ENCODE measurements at regions not wholly inside any gene's neighbourhood (a gene's known extent, or its start where the extent isn't known, plus 50 kb on each side); places are given as distances from the start of the nearest gene placed in this dataset.

- Mint-ChIP-seq H3K4me3 (no peak overlapping the region), H3K9me3 (peaks cover 2 to 12% (median 7%) of the 10 kb centered on the region in 7 donors), H3K27me3 (ENCODE audit: low read depth in 3 of 3) (peaks cover 9 to 10% (median 10%) of the 10 kb centered on the region in 3 donors), H3K36me3 (no peaks in the 10 kb centered on the region), H3K27ac (no peak overlapping the region), H3K4me1 (peaks cover 2% of the 10 kb centered on the region)
- H3K4me2 ChIP-seq (replicated peaks; ENCODE audit: extremely low read depth, low read length, poor library complexity, severe bottlenecking) = no peak overlapping the region
- H3K27ac ChIP-seq (ENCODE audit: low read depth in 1 of 2, low read length in 2 of 2) = no peak overlapping the region
- H3K27me3 ChIP-seq (ENCODE audit: control insufficient read depth in 2 of 2, insufficient read depth in 2 of 2, low read length in 2 of 2) = no peaks in the 10 kb centered on the region
- no peak for DNase-seq
- TF ChIP-seq CTCF (IDR thresholded peaks at IDR 0.05) = no peak
- intact Hi-C loops (cut with micrococcal nuclease) = loop anchor here in 1 of 2 donors (5.0 kb wide), 1 partner anchor 42 kb away; no protein-coding TSS in a partner anchor
- no peak overlapping the region for H3K9ac ChIP-seq (ENCODE audit: insufficient read depth, low read length, poor library complexity, severe bottlenecking)
- H2AFZ ChIP-seq (ENCODE audit: insufficient read depth, low read depth, low read length, poor library complexity, severe bottlenecking) = no peak overlapping the region
- 87% methylated on average over 5 of the region's 5 CpGs for WGBS (ENCODE audit: insufficient coverage)
- no peaks in the 10 kb centered on the region for H3K4me1 ChIP-seq (ENCODE audit: control insufficient read depth in 1 of 2, insufficient read depth in 2 of 2, low read length in 2 of 2)
- no peaks in the 10 kb centered on the region for H3K79me2 ChIP-seq (ENCODE audit: insufficient read depth, low read length)
- H3K36me3 ChIP-seq (replicated peaks in 1 of 2; ENCODE audit: control insufficient read depth in 1 of 2, insufficient read depth in 2 of 2, low read length in 2 of 2) = no peaks in the 10 kb centered on the region
- H3K9me3 ChIP-seq (replicated peaks in 1 of 2; ENCODE audit: control insufficient read depth in 1 of 2, insufficient read depth in 1 of 2, low read length in 2 of 2) = peaks cover 5 to 9% of the 10 kb centered on the region in 2 donors
- no peak overlapping the region for H3K4me3 ChIP-seq (replicated peaks in 1 of 3; ENCODE audit: low read depth in 2 of 3, low read length in 3 of 3)
- H4K20me1 ChIP-seq (ENCODE audit: insufficient read depth, low read length) = no peaks in the 10 kb centered on the region
Observed at GRCh38 chr13:44280456-44280855, 93.2 kb upstream of the SERP2 start.

GRCh38 chr13:44281252-44282000, 92.2 kb upstream of the SERP2 start:
- Histone ChIP-seq H3K9ac (ENCODE audit: insufficient read depth, low read length, poor library complexity, severe bottlenecking) (no peak overlapping the region), H3K27ac (ENCODE audit: low read depth in 1 of 2, low read length in 2 of 2) (no peak overlapping the region), H2AFZ (ENCODE audit: insufficient read depth, low read depth, low read length, poor library complexity, severe bottlenecking) (no peak overlapping the region), H3K79me2 (ENCODE audit: insufficient read depth, low read length) (no peaks in the 10 kb centered on the region), H3K9me3 (replicated peaks in 1 of 2; ENCODE audit: control insufficient read depth in 1 of 2, insufficient read depth in 1 of 2, low read length in 2 of 2) (peaks cover 5 to 9% of the 10 kb centered on the region in 2 donors), H3K4me3 (replicated peaks in 1 of 3; ENCODE audit: low read depth in 2 of 3, low read length in 3 of 3) (no peak overlapping the region), H3K4me2 (replicated peaks; ENCODE audit: extremely low read depth, low read length, poor library complexity, severe bottlenecking) (no peak overlapping the region), H3K4me1 (ENCODE audit: control insufficient read depth in 1 of 2, insufficient read depth in 2 of 2, low read length in 2 of 2) (no peaks in the 10 kb centered on the region), H3K36me3 (replicated peaks in 1 of 2; ENCODE audit: control insufficient read depth in 1 of 2, insufficient read depth in 2 of 2, low read length in 2 of 2) (no peaks in the 10 kb centered on the region), H4K20me1 (ENCODE audit: insufficient read depth, low read length) (no peaks in the 10 kb centered on the region), H3K27me3 (ENCODE audit: control insufficient read depth in 2 of 2, insufficient read depth in 2 of 2, low read length in 2 of 2) (no peaks in the 10 kb centered on the region)
- no peak for TF ChIP-seq CTCF (IDR thresholded peaks at IDR 0.05)
- H3K4me3 Mint-ChIP-seq = no peak overlapping the region
- no peak overlapping the region for H3K27ac Mint-ChIP-seq
- H3K27me3 Mint-ChIP-seq (ENCODE audit: low read depth in 3 of 3) = peaks cover 9 to 10% (median 10%) of the 10 kb centered on the region in 3 donors
- no peaks in the 10 kb centered on the region for H3K36me3 Mint-ChIP-seq
- intact Hi-C loops (cut with micrococcal nuclease) = loop anchor here in 1 of 2 donors (5.0 kb wide), 1 partner anchor 41 kb away; no protein-coding TSS in a partner anchor
- peaks cover 2 to 12% (median 7%) of the 10 kb centered on the region in 7 donors for H3K9me3 Mint-ChIP-seq
- no peak for DNase-seq
- H3K4me1 Mint-ChIP-seq = peaks cover 2% of the 10 kb centered on the region
- WGBS (ENCODE audit: insufficient coverage) = 94% methylated on average over 7 of the region's 9 CpGs
